A673 (cell line): ENCODE measurements at regions not wholly inside any gene's neighbourhood (a gene's known extent, or its start where the extent isn't known, plus 50 kb on each side); places are given as distances from the start of the nearest gene placed in this dataset.

ENCODE experiments used
- CTCF ChIP-seq: fragments of 300-800, 200-600 bp; sonication (generic); conservative IDR thresholded peaks from 2 replicates; pipeline ENCODE4 v1.5.1; 2017; ENCODE audit warnings: low read depth, mild to moderate bottlenecking, antibody characterized with exemption, low read length, moderate library complexity, mixed read lengths
- EZH2 ChIP-seq: fragments of 200-600 bp; sonication (generic); IDR thresholded peaks from 2 replicates; pipeline ENCODE4 v1.6.1; 2017; ENCODE audit warnings: borderline replicate concordance, low read depth, mild to moderate bottlenecking, mixed read lengths, antibody characterized with exemption, low read length; ENCODE audit not compliant: poor library complexity, severe bottlenecking

- TF ChIP-seq EZH2 = no peak
- TF ChIP-seq CTCF = no peak
Measured at GRCh38 chr17:63305857-63306256, 140.2 kb downstream of the CYB561 start.
